ENCODE measurements at regions not wholly inside any gene's neighbourhood (a gene's known extent, or its start where the extent isn't known, plus 50 kb on each side); places are given as distances from the start of the nearest gene placed in this dataset.
"Not testable (repeated sequence)": the region's sequence is repeated elsewhere in the genome, so short reads cannot be mapped to it uniquely, and the experiment has no call there.

- in situ Hi-C loops (cut with MboI; ENCODE audit: low pct_unique_long_range_greater_than_20kb in 2 of 9, low sequenced_read_pairs in 9 of 9, unreplicated experiment in 9 of 9); ATAC-seq (replicated peaks in 6 of 8); H3K27ac ChIP-seq; H3K4me3 ChIP-seq: not testable (repeated sequence)
- WGBS, 10 experiments, result 6 to 97% (median 85%) methylated on average over 3 to 5 of the region's 5 CpGs
- H3K4me1 ChIP-seq (replicated peaks in 1 of 2), result peaks cover 12 to 20% of the 10 kb centered on the region in 2 donors
These were observed 253.9 kb upstream of the UBASH3B start for GRCh38 chr11:122401581-122401980.

GRCh38 chr11:122399375-122399774, 256.1 kb upstream of the UBASH3B start:
- WGBS, 10 experiments, result 55 to 100% (median 95%) methylated on average over 1 to 2 of the region's 2 CpGs; no CpG with 5 or more reads in 2 of the 10 experiments
- no peak for ATAC-seq (replicated peaks in 6 of 8)
- no peak overlapping the region for H3K4me3 ChIP-seq
- in situ Hi-C loops (cut with MboI; ENCODE audit: low pct_unique_long_range_greater_than_20kb in 2 of 9, low sequenced_read_pairs in 9 of 9, unreplicated experiment in 9 of 9), result no loop called here
- H3K4me1 ChIP-seq (replicated peaks in 1 of 2), result peaks cover 14 to 26% of the 10 kb centered on the region in 2 donors
- no peak overlapping the region for H3K27ac ChIP-seq

GRCh38 chr11:122398851-122399250, 256.7 kb upstream of the UBASH3B start:
- Histone ChIP-seq H3K4me1 (replicated peaks in 1 of 2) (peaks cover 18 to 31% of the 10 kb centered on the region in 2 donors), H3K27ac (peak overlapping the region in 1 of 2 donors; percentile 80), H3K4me3 (no peak overlapping the region)
- 80 to 100% (median 100%) methylated on average over 1 to 2 of the region's 2 CpGs; no CpG with 5 or more reads in 3 of the 10 experiments for WGBS, 10 experiments
- in situ Hi-C loops (cut with MboI; ENCODE audit: low pct_unique_long_range_greater_than_20kb in 2 of 9, low sequenced_read_pairs in 9 of 9, unreplicated experiment in 9 of 9), result no loop called here
- peak in 3 of 8 experiments; percentile 21 to 27 (median 23) for ATAC-seq (replicated peaks in 6 of 8)

GRCh38 chr11:122398167-122398566, 257.4 kb upstream of the UBASH3B start:
- in situ Hi-C loops (cut with MboI; ENCODE audit: low pct_unique_long_range_greater_than_20kb in 2 of 9, low sequenced_read_pairs in 9 of 9, unreplicated experiment in 9 of 9), result no loop called here
- peak overlapping the region in 1 of 2 donors; percentile 80 for H3K27ac ChIP-seq
- peak in 5 of 8 experiments; percentile 80 to 89 (median 85) for ATAC-seq (replicated peaks in 6 of 8)
- H3K4me1 ChIP-seq (replicated peaks in 1 of 2), result peaks cover 18 to 33% of the 10 kb centered on the region in 2 donors
- WGBS, 10 experiments, result 33 to 100% (median 55%) methylated on average over 1 of the region's 1 CpG; no CpG with 5 or more reads in 6 of the 10 experiments
- H3K4me3 ChIP-seq, result no peak overlapping the region

- in situ Hi-C loops (cut with MboI; ENCODE audit: low pct_unique_long_range_greater_than_20kb in 2 of 9, low sequenced_read_pairs in 9 of 9, unreplicated experiment in 9 of 9), result no loop called here
- 50 to 100% (median 100%) methylated on average over 1 of the region's 1 CpG; no CpG with 5 or more reads in 3 of the 10 experiments for WGBS, 10 experiments
- ATAC-seq (replicated peaks in 6 of 8), result no peak
These were observed 260.2 kb upstream of the UBASH3B start for GRCh38 chr11:122395282-122395681.

GRCh38 chr11:122394313-122394712, 261.2 kb upstream of the UBASH3B start:
- Histone ChIP-seq H3K4me3 (no peak overlapping the region), H3K4me1 (replicated peaks in 1 of 2) (peaks cover 15 to 31% of the 10 kb centered on the region in 2 donors), H3K27ac (no peak overlapping the region)
- 27 to 50% (median 44%) methylated on average over 1 to 3 of the region's 3 CpGs; no CpG with 5 or more reads in 6 of the 10 experiments for WGBS, 10 experiments
- in situ Hi-C loops (cut with MboI; ENCODE audit: low pct_unique_long_range_greater_than_20kb in 2 of 9, low sequenced_read_pairs in 9 of 9, unreplicated experiment in 9 of 9), result no loop called here
- ATAC-seq (replicated peaks in 6 of 8), result peak in 6 of 8 experiments; percentile 23 to 71 (median 68)

More at GRCh38 chr11:122395282-122395681, 260.2 kb upstream of the UBASH3B start:
- peaks cover 18 to 33% of the 10 kb centered on the region in 2 donors for H3K4me1 ChIP-seq (replicated peaks in 1 of 2)
- H3K4me3 ChIP-seq, result no peak overlapping the region
- no peak overlapping the region for H3K27ac ChIP-seq

GRCh38 chr11:122393209-122393860, 262.2 kb upstream of the UBASH3B start:
- WGBS, 10 experiments, result 71 to 100% (median 100%) methylated on average over 1 to 4 of the region's 4 CpGs; no CpG with 5 or more reads in 4 of the 10 experiments
- Histone ChIP-seq H3K27ac (no peak overlapping the region), H3K4me1 (replicated peaks in 1 of 2) (peaks cover 9 to 21% of the 10 kb centered on the region in 2 donors), H3K4me3 (no peak overlapping the region)
- no peak for ATAC-seq (replicated peaks in 6 of 8)
- in situ Hi-C loops (cut with MboI; ENCODE audit: low pct_unique_long_range_greater_than_20kb in 2 of 9, low sequenced_read_pairs in 9 of 9, unreplicated experiment in 9 of 9), result no loop called here

- ATAC-seq (replicated peaks in 6 of 8), result no peak
- Histone ChIP-seq H3K27ac (no peak overlapping the region), H3K4me1 (replicated peaks in 1 of 2) (peaks cover 5 to 13% of the 10 kb centered on the region in 2 donors), H3K4me3 (no peak overlapping the region)
- in situ Hi-C loops (cut with MboI; ENCODE audit: low pct_unique_long_range_greater_than_20kb in 2 of 9, low sequenced_read_pairs in 9 of 9, unreplicated experiment in 9 of 9), result no loop called here
- 62 to 93% (median 78%) methylated on average over 2 to 3 of the region's 3 CpGs for WGBS, 10 experiments
These were observed 263.0 kb upstream of the UBASH3B start for GRCh38 chr11:122392508-122392907.

- in situ Hi-C loops (cut with MboI; ENCODE audit: low pct_unique_long_range_greater_than_20kb in 2 of 9, low sequenced_read_pairs in 9 of 9, unreplicated experiment in 9 of 9), result no loop called here
- ATAC-seq (replicated peaks in 6 of 8), result no peak
- Histone ChIP-seq H3K4me1 (replicated peaks in 1 of 2) (peaks cover 5 to 12% of the 10 kb centered on the region in 2 donors), H3K4me3 (no peak overlapping the region), H3K27ac (no peak overlapping the region)
These were observed 264.5 kb upstream of the UBASH3B start for GRCh38 chr11:122391049-122391448.

GRCh38 chr11:122383186-122383585, 267.2 kb upstream of the BLID start:
- ATAC-seq (replicated peaks in 6 of 8), result no peak

GRCh38 chr11:122375687-122376399, 259.8 kb upstream of the BLID start:
- H3K27ac ChIP-seq, result no peak overlapping the region
- peak in 2 of 8 experiments; percentile 29 to 39 for ATAC-seq (replicated peaks in 6 of 8)
- no peak overlapping the region for H3K4me3 ChIP-seq
- no peaks in the 10 kb centered on the region for H3K4me1 ChIP-seq (replicated peaks in 1 of 2)
- in situ Hi-C loops (cut with MboI; ENCODE audit: low pct_unique_long_range_greater_than_20kb in 2 of 9, low sequenced_read_pairs in 9 of 9, unreplicated experiment in 9 of 9), result no loop called here
- WGBS, 10 experiments, result 40 to 100% (median 88%) methylated on average over 1 to 3 of the region's 4 CpGs; no CpG with 5 or more reads in 6 of the 10 experiments

More at GRCh38 chr11:122383186-122383585, 267.2 kb upstream of the BLID start:
- 0 to 100% (median 95%) methylated on average over 1 of the region's 1 CpG; no CpG with 5 or more reads in 2 of the 10 experiments for WGBS, 10 experiments
- Histone ChIP-seq H3K4me1 (replicated peaks in 1 of 2) (no peaks in the 10 kb centered on the region), H3K4me3 (no peak overlapping the region), H3K27ac (no peak overlapping the region)
- in situ Hi-C loops (cut with MboI; ENCODE audit: low pct_unique_long_range_greater_than_20kb in 2 of 9, low sequenced_read_pairs in 9 of 9, unreplicated experiment in 9 of 9), result no loop called here

GRCh38 chr11:122368796-122369195, 252.8 kb upstream of the BLID start:
- Histone ChIP-seq H3K4me3 (no peak overlapping the region), H3K4me1 (replicated peaks in 1 of 2) (peaks cover 24 to 30% of the 10 kb centered on the region in 2 donors), H3K27ac (no peak overlapping the region)
- in situ Hi-C loops (cut with MboI; ENCODE audit: low pct_unique_long_range_greater_than_20kb in 2 of 9, low sequenced_read_pairs in 9 of 9, unreplicated experiment in 9 of 9), result no loop called here
- no peak for ATAC-seq (replicated peaks in 6 of 8)
- 60 to 100% (median 100%) methylated on average over 1 to 4 of the region's 4 CpGs; no CpG with 5 or more reads in 1 of the 10 experiments for WGBS, 10 experiments

- ATAC-seq (replicated peaks in 6 of 8), result peak; percentile 78 to 93 (median 84)
- in situ Hi-C loops (cut with MboI; ENCODE audit: low pct_unique_long_range_greater_than_20kb in 2 of 9, low sequenced_read_pairs in 9 of 9, unreplicated experiment in 9 of 9), result no loop called here
- H3K27ac ChIP-seq, result no peak overlapping the region
- WGBS, 10 experiments, result 0 to 45% (median 12%) methylated on average over 3 to 6 of the region's 6 CpGs
- H3K4me3 ChIP-seq, result peak overlapping the region in 4 of 5 donors; percentile 27 to 49 (median 39)
- H3K4me1 ChIP-seq (replicated peaks in 1 of 2), result peaks cover 30 to 34% of the 10 kb centered on the region in 2 donors
These were observed 251.8 kb upstream of the BLID start for GRCh38 chr11:122367809-122368231.
